ENCODE measurements at regions not wholly inside any gene's neighbourhood (a gene's known extent, or its start where the extent isn't known, plus 50 kb on each side); places are given as distances from the start of the nearest gene placed in this dataset.

DNA sequence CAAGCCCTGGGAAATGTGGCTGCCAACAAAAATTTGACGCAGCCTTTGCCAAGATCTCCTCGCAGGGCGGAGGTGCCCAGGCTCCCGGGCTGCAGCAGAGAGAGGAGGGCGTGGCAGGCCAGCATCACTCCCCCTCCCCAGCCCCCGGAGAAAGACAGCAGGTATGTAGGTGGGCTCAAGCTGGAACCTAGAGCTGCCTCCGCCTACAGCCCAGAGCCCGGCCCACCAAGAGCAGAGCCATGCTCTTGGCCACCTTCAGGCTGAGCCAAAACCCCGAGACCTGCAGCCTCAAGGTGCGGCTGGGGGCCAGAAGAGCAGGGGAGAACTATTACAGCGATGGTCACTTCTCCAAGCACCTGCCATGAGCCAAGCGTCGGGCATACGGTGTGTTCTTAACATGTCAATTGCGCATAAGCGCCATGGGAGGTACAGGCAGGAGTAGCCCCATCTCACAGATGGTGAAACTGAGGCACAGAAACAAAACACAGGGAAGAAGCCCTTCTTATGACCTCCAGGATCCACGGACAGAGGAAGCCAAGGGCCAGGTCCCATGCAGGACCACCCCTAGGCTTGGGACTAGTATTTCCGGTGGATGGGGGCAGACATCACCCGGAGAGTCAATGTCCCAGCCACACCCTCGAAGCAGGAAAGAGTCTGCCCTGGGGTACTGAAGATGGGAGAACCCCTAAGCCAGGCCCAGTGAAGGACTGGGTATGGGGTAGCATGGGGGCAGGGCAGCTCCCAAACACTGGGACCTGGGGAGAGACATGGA is 109.0 kb downstream of the NCOR2 start:
- TF ChIP-seq, protein P1, sequence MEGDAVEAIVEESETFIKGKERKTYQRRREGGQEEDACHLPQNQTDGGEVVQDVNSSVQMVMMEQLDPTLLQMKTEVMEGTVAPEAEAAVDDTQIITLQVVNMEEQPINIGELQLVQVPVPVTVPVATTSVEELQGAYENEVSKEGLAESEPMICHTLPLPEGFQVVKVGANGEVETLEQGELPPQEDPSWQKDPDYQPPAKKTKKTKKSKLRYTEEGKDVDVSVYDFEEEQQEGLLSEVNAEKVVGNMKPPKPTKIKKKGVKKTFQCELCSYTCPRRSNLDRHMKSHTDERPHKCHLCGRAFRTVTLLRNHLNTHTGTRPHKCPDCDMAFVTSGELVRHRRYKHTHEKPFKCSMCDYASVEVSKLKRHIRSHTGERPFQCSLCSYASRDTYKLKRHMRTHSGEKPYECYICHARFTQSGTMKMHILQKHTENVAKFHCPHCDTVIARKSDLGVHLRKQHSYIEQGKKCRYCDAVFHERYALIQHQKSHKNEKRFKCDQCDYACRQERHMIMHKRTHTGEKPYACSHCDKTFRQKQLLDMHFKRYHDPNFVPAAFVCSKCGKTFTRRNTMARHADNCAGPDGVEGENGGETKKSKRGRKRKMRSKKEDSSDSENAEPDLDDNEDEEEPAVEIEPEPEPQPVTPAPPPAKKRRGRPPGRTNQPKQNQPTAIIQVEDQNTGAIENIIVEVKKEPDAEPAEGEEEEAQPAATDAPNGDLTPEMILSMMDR (IDR thresholded peaks at IDR 0.05; ENCODE audit: low read depth, low read length): no peak
- TF ChIP-seq EZH2phosphoT487 (IDR thresholded peaks at IDR 0.05; ENCODE audit: low read depth): no peak

Data from OCI-LY3 (cell line).